ENCODE measurements at regions not wholly inside any gene's neighbourhood (a gene's known extent, or its start where the extent isn't known, plus 50 kb on each side); places are given as distances from the start of the nearest gene placed in this dataset.

DNA sequence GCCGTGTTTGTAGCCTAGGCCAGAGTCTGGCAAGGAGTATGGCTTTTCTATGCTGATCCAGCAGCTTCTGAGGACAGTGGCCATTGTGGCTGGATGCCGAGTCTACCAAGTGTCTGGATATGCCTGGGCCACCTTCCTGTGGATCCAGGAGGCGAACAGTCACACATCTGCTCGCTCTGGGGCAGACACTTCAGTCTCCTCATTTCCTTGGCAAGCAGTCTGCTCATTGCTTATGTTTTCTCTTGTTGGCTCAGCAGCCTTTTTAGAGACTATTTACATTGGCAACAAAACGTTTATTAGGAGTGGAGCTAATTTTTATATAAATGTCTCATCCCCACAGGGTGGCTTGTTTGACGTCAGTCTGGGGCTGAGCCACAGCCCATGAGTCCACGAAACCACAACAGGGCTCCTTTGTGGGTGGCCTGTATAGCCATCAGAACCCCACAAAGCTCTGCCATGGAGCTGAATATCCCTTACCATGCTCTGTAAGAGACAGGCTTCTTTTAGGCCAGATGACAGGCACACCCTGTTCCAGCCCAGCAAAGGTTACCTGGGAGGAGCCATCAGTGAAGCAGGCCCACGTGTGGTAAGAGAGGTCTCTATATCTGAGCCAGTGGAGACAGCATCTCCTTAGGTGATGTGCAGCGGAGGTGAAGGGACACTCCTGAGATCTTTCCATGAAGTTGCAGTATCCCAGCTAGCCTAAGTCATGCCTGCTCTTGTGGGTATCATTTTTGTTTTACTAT is 221.7 kb downstream of the DIRAS2 start:
- POLR2A ChIA-PET, result no interaction called here
- no peak for DNase-seq
- CTCF ChIA-PET, result no interaction called here
- H3K9me3 Mint-ChIP-seq, result no peaks in the 10 kb centered on the region
- H3K4me3 Mint-ChIP-seq, result no peak overlapping the region
- no peaks in the 10 kb centered on the region for H3K36me3 Mint-ChIP-seq (ENCODE audit: low read depth)
- H3K27me3 Mint-ChIP-seq, result peaks cover 11% of the 10 kb centered on the region
- peaks cover 2% of the 10 kb centered on the region for H3K4me1 Mint-ChIP-seq
- no peak overlapping the region for H3K27ac Mint-ChIP-seq

DNA sequence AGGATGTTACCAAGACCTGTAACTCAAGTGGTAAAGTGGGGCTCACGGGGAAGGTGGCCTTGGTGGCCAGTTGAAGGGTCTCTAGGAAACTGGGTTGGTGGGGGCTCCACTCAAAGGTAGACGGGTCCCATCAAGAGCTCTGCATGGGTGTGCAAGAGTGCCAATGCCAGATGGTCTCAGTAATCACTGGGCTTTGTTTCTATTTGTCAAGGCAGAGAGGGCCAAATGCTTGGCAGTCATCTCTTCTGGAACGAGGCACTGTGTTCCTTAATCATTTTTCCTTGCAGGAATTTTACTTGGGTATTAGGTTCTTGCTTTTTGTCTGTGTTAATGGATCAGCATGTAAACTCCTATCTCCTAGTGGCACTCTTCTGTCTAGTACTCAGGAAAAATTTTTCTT is 220.8 kb downstream of the DIRAS2 start:
- Mint-ChIP-seq H3K4me3 (no peak overlapping the region), H3K27me3 (peaks cover 11% of the 10 kb centered on the region), H3K9me3 (no peaks in the 10 kb centered on the region), H3K36me3 (ENCODE audit: low read depth) (no peaks in the 10 kb centered on the region), H3K4me1 (peaks cover 2% of the 10 kb centered on the region), H3K27ac (no peak overlapping the region)
- DNase-seq, result no peak
- ChIA-PET CTCF (no interaction called here), POLR2A (no interaction called here)

DNA sequence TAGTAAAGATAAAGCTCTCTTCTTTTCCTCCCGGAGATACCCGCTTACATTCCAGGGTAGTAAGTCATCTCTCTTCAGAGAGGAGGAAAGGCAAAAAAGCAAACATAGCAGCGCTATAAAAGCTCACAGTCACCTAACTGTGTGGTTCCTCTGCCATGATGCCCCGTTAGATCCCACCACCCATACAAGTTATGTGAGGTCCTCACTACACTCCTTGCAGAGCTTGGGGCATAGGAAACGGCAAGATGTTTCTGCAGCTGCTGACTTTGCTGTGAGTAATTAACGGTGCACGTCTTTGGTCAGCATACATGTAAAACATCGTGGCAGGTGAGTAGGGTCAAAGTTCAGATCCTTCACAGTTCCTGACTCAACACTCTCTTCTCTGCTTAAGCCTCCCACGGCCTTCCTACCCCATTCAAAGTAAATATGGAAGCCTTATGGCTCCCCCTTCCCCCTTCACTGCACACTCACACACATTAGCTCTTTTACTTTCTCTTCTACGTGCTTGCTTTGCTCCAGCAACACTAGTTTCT is 218.9 kb downstream of the DIRAS2 start:
- peaks cover 11% of the 10 kb centered on the region for H3K27me3 Mint-ChIP-seq
- DNase-seq, result no peak
- no peak overlapping the region for H3K4me3 Mint-ChIP-seq
- H3K36me3 Mint-ChIP-seq (ENCODE audit: low read depth), result no peaks in the 10 kb centered on the region
- POLR2A ChIA-PET, result no interaction called here
- no peaks in the 10 kb centered on the region for H3K9me3 Mint-ChIP-seq
- CTCF ChIA-PET, result no interaction called here
- H3K4me1 Mint-ChIP-seq, result peaks cover 2% of the 10 kb centered on the region
- H3K27ac Mint-ChIP-seq, result no peak overlapping the region

- H3K27ac Mint-ChIP-seq, result no peak overlapping the region
- no peaks in the 10 kb centered on the region for H3K9me3 Mint-ChIP-seq
- POLR2A ChIA-PET, result no interaction called here
- H3K27me3 Mint-ChIP-seq, result peaks cover 18% of the 10 kb centered on the region
- peaks cover 2% of the 10 kb centered on the region for H3K4me1 Mint-ChIP-seq
- CTCF ChIA-PET, result no interaction called here
- H3K4me3 Mint-ChIP-seq, result no peak overlapping the region
- H3K36me3 Mint-ChIP-seq (ENCODE audit: low read depth), result no peaks in the 10 kb centered on the region
- DNase-seq, result no peak
These were observed 214.1 kb downstream of the DIRAS2 start for GRCh38 chr9:90428517-90428916.

- no peak overlapping the region for H3K4me3 Mint-ChIP-seq
- ChIA-PET POLR2A (no interaction called here), CTCF (no interaction called here)
- H3K4me1 Mint-ChIP-seq, result no peaks in the 10 kb centered on the region
- no peaks in the 10 kb centered on the region for H3K9me3 Mint-ChIP-seq
- no peak overlapping the region for H3K27ac Mint-ChIP-seq
- DNase-seq, result no peak
- H3K27me3 Mint-ChIP-seq, result peaks cover 31% of the 10 kb centered on the region
- H3K36me3 Mint-ChIP-seq (ENCODE audit: low read depth), result no peaks in the 10 kb centered on the region
These were observed 209.7 kb downstream of the DIRAS2 start for GRCh38 chr9:90432951-90433350.

- Mint-ChIP-seq H3K9me3 (no peaks in the 10 kb centered on the region), H3K4me3 (no peak overlapping the region), H3K27ac (no peak overlapping the region), H3K36me3 (ENCODE audit: low read depth) (no peaks in the 10 kb centered on the region), H3K4me1 (no peaks in the 10 kb centered on the region), H3K27me3 (peaks cover 33% of the 10 kb centered on the region)
- no peak for DNase-seq
- POLR2A ChIA-PET, result no interaction called here
- CTCF ChIA-PET, result no interaction called here
These were observed 209.2 kb downstream of the DIRAS2 start for GRCh38 chr9:90433398-90433941.

- Mint-ChIP-seq H3K9me3 (no peaks in the 10 kb centered on the region), H3K27ac (no peak overlapping the region), H3K27me3 (peaks cover 19% of the 10 kb centered on the region), H3K4me3 (no peak overlapping the region), H3K36me3 (ENCODE audit: low read depth) (no peaks in the 10 kb centered on the region), H3K4me1 (no peaks in the 10 kb centered on the region)
- CTCF ChIA-PET, result no interaction called here
- DNase-seq, result no peak
- POLR2A ChIA-PET, result no interaction called here
These were observed 200.8 kb downstream of the DIRAS2 start for GRCh38 chr9:90441814-90442213.

- no peak for DNase-seq
- H3K4me3 Mint-ChIP-seq, result no peak overlapping the region
- peaks cover 17% of the 10 kb centered on the region for H3K27me3 Mint-ChIP-seq
- ChIA-PET POLR2A (no interaction called here), CTCF (no interaction called here)
- H3K36me3 Mint-ChIP-seq (ENCODE audit: low read depth), result no peaks in the 10 kb centered on the region
- no peaks in the 10 kb centered on the region for H3K9me3 Mint-ChIP-seq
- H3K27ac Mint-ChIP-seq, result no peak overlapping the region
- H3K4me1 Mint-ChIP-seq, result no peaks in the 10 kb centered on the region
These were observed 199.9 kb downstream of the DIRAS2 start for GRCh38 chr9:90442723-90443122.

DNA sequence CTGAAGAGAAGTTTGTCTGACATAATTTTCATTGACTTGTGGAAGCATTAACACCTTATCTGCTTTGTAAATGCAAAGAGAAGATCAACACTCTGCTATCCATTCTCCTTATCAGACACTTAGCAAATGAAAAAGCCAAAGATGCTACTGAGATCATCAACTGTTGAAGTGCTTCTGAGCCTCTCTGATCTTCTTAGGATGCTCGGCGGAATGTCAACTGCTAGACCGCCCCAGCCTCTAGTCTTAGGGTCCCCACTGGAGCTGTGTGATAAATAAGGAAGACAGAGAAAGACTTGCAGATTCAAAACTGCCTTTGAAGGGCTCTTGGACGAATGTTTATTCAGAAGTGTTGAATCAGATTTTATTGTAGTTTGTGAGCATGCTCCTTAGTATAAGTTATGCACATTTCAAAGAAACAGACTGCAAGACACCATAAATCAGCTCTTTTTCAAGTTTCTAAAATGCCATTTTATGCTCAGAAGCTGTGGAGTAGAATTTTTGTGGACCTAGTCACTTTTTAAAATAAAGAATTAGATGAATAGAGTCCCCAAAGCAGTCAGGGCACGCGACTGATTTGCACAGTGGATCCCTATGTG is 197.9 kb downstream of the DIRAS2 start:
- Mint-ChIP-seq H3K36me3 (ENCODE audit: low read depth) (no peaks in the 10 kb centered on the region), H3K9me3 (no peaks in the 10 kb centered on the region), H3K27me3 (peaks cover 3% of the 10 kb centered on the region), H3K4me3 (no peak overlapping the region), H3K27ac (no peak overlapping the region), H3K4me1 (no peaks in the 10 kb centered on the region)
- POLR2A ChIA-PET, result no interaction called here
- CTCF ChIA-PET, result interaction anchor here (1.3 kb wide), 1 partner anchor 19 kb away, joined by 3 read pairs; no protein-coding TSS in a partner anchor
- DNase-seq, result no peak

- no peaks in the 10 kb centered on the region for H3K9me3 Mint-ChIP-seq
- no peak for DNase-seq
- H3K36me3 Mint-ChIP-seq (ENCODE audit: low read depth), result no peaks in the 10 kb centered on the region
- ChIA-PET POLR2A (no interaction called here), CTCF (interaction anchor here (1.2 kb wide), 1 partner anchor 11 kb away, joined by 3 read pairs; no protein-coding TSS in a partner anchor)
- H3K4me3 Mint-ChIP-seq, result no peak overlapping the region
- H3K27ac Mint-ChIP-seq, result no peak overlapping the region
- H3K27me3 Mint-ChIP-seq, result peaks cover 3% of the 10 kb centered on the region
- no peaks in the 10 kb centered on the region for H3K4me1 Mint-ChIP-seq
These were observed 197.2 kb downstream of the DIRAS2 start for GRCh38 chr9:90445391-90445790.

- CTCF ChIA-PET, result interaction anchor here (1.2 kb wide), 1 partner anchor 12 kb away, joined by 3 read pairs; no protein-coding TSS in a partner anchor
- Mint-ChIP-seq H3K27ac (no peak overlapping the region), H3K4me1 (no peaks in the 10 kb centered on the region), H3K36me3 (ENCODE audit: low read depth) (no peaks in the 10 kb centered on the region), H3K4me3 (no peak overlapping the region), H3K27me3 (peaks cover 4% of the 10 kb centered on the region), H3K9me3 (no peaks in the 10 kb centered on the region)
- POLR2A ChIA-PET, result no interaction called here
- DNase-seq, result no peak
These were observed 196.2 kb downstream of the DIRAS2 start for GRCh38 chr9:90446200-90446948.

- H3K27ac Mint-ChIP-seq, result no peak overlapping the region
- peaks cover 5% of the 10 kb centered on the region for H3K27me3 Mint-ChIP-seq
- no peaks in the 10 kb centered on the region for H3K4me1 Mint-ChIP-seq
- no peaks in the 10 kb centered on the region for H3K9me3 Mint-ChIP-seq
- no peak overlapping the region for H3K4me3 Mint-ChIP-seq
- no peaks in the 10 kb centered on the region for H3K36me3 Mint-ChIP-seq (ENCODE audit: low read depth)
- CTCF ChIA-PET, result no interaction called here
- POLR2A ChIA-PET, result no interaction called here
- no peak for DNase-seq
These were observed 194.9 kb downstream of the DIRAS2 start for GRCh38 chr9:90447773-90448172.

DNA sequence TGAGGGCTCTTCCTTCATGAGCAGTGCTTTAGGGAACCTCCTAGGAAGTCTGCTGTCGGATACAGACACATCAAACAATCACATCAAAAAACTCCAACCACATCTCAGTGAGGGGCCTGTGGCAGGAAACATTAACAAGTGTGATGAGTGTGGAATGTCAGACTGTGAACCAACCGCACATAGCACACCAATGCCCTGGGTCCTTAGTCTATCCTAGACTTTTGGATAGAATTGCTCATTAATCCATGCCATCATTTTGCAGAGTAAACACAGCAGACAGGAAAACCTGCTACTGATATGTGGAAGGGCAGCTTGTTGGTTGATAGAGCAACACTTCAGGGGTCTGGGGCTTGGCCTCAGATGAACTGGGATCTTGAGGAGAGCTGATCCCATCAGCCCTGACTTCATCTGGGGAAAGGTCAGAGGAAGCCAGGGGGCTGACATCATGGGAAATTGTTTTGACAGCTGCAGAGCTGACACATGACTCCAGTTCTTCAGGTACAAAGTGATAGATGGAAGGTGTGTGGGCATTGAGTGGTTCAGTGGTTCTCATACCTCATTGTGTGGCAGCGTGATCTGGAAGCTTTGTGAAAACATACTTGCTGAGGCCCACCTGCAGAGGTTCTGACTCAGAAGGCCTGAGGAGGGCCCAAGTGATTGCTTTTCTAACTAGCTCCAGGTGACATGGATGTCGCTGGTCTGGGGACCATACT is 193.3 kb downstream of the DIRAS2 start:
- DNase-seq, result no peak
- Mint-ChIP-seq H3K36me3 (ENCODE audit: low read depth) (no peaks in the 10 kb centered on the region), H3K27ac (no peak overlapping the region), H3K4me3 (no peak overlapping the region), H3K9me3 (no peaks in the 10 kb centered on the region), H3K4me1 (no peaks in the 10 kb centered on the region), H3K27me3 (peaks cover 5% of the 10 kb centered on the region)
- CTCF ChIA-PET, result no interaction called here
- POLR2A ChIA-PET, result no interaction called here

All from activated CD4-positive, alpha-beta T cell treated with anti-CD3 and anti-CD28 coated beads, Interleukin-2, amount 10 ng/mL, durations not matched to agents 7 days and 5 days (primary cell).